Karpas-422 (cell line): ENCODE measurements at regions not wholly inside any gene's neighbourhood (a gene's known extent, or its start where the extent isn't known, plus 50 kb on each side); places are given as distances from the start of the nearest gene placed in this dataset.
"Not testable (repeated sequence)": the region's sequence is repeated elsewhere in the genome, so short reads cannot be mapped to it uniquely, and the experiment has no call there.

Source experiments
- DNase-seq: peaks from one replicate; pipeline ENCODE4 v3.0.0-alpha.2; 2015
- H2AFZ ChIP-seq: fragments of 200-600 bp; sonication (generic); 2 replicates; pipeline ENCODE4 v1.6.1; 2014; ENCODE audit warnings: antibody characterized with exemption, low read length, mixed read lengths
- H3K27ac ChIP-seq: fragments of 200-600 bp; sonication (generic); 2 replicates; pipeline ENCODE4 v1.5.1; 2014; ENCODE audit warnings: mild to moderate bottlenecking, low read length, moderate library complexity
- H3K27me3 ChIP-seq: fragments of 200-600 bp; sonication (generic); 2 replicates; pipeline ENCODE4 v1.6.1; 2014; ENCODE audit warnings: low read length, mixed read lengths
- H3K36me3 ChIP-seq: fragments of 200-600 bp; sonication (generic); 2 replicates; pipeline ENCODE4 v1.6.1; 2014; ENCODE audit warnings: low read length, mixed read lengths; ENCODE audit not compliant: insufficient read depth
- H3K4me1 ChIP-seq: fragments of 200-600 bp; sonication (generic); 2 replicates; pipeline ENCODE4 v1.6.1; 2014; ENCODE audit warnings: mild to moderate bottlenecking, low read length, mixed read lengths
- H3K4me2 ChIP-seq: fragments of 200-600 bp; sonication (generic); 2 replicates; pipeline ENCODE4 v1.6.1; 2014; ENCODE audit warnings: low read length, low read depth, mild to moderate bottlenecking; ENCODE audit not compliant: poor library complexity, severe bottlenecking
- H3K4me3 ChIP-seq: fragments of 200-600 bp; sonication (generic); 2 replicates; pipeline ENCODE4 v1.5.1; 2014; ENCODE audit warnings: mild to moderate bottlenecking, antibody characterized with exemption, low read length, mixed read lengths
- H3K79me2 ChIP-seq: fragments of 200-600 bp; sonication (generic); 2 replicates; pipeline ENCODE4 v1.6.1; 2014; ENCODE audit warnings: mild to moderate bottlenecking, low read length, mixed read lengths
- H3K9ac ChIP-seq: fragments of 200-600 bp; sonication (generic); 2 replicates; pipeline ENCODE4 v1.6.0; 2014; ENCODE audit warnings: low read length
- H3K9me2 ChIP-seq: fragments of 200-600 bp; sonication (generic), shearing (Covaris generic); replicated peaks from 2 replicates; pipeline ENCODE4 v1.6.0; 2014; ENCODE audit warnings: mild to moderate bottlenecking, low read length, moderate library complexity; ENCODE audit not compliant: insufficient read depth
- H3K9me3 ChIP-seq: fragments of 300-700, 200-600 bp; sonication (generic); 2 replicates; pipeline ENCODE4 v1.6.1; 2014; ENCODE audit warnings: low read length, mixed read lengths
- H4K20me1 ChIP-seq: fragments of 200-600 bp; sonication (generic); 2 replicates; pipeline ENCODE4 v1.6.1; 2014; ENCODE audit warnings: mild to moderate bottlenecking, antibody characterized with exemption, low read length, low read depth; ENCODE audit not compliant: insufficient read depth

DNA sequence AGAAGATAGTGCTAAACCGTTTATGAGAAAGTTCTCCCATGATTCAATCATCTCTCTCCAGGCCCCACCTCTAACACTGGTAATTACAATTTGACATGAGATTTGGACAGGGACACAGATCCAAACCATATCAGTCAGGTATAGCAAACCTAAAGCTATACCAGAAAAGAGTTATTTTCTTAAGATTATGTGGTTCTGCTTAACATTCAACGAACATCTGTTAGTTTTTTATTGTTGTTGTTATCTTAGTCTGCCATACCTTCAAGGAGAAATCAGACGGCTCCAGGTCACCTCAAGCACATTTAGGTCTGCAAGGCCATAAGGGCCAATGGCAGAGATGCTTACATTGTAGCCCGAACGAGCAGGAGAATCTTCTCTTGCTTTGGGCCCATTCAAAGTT is 89.5 kb upstream of the ETV3 start:
- DNase-seq = no peak
- H4K20me1 ChIP-seq = no peaks in the 10 kb centered on the region
- no peak overlapping the region for H2AFZ ChIP-seq
- no peak overlapping the region for H3K4me3 ChIP-seq
- H3K9me2 ChIP-seq = no peaks in the 10 kb centered on the region
- peaks cover 3% of the 10 kb centered on the region; the same call in 1 of the 2 replicates for H3K9me3 ChIP-seq
- no peaks in the 10 kb centered on the region for H3K79me2 ChIP-seq
- H3K4me2 ChIP-seq = no peak overlapping the region
- H3K27ac ChIP-seq = no peak overlapping the region
- no peak overlapping the region for H3K9ac ChIP-seq
- H3K36me3 ChIP-seq = no peaks in the 10 kb centered on the region
- H3K4me1 ChIP-seq = no peaks in the 10 kb centered on the region
- H3K27me3 ChIP-seq = peaks cover 2% of the 10 kb centered on the region; the same call in 1 of the 2 replicates

DNA sequence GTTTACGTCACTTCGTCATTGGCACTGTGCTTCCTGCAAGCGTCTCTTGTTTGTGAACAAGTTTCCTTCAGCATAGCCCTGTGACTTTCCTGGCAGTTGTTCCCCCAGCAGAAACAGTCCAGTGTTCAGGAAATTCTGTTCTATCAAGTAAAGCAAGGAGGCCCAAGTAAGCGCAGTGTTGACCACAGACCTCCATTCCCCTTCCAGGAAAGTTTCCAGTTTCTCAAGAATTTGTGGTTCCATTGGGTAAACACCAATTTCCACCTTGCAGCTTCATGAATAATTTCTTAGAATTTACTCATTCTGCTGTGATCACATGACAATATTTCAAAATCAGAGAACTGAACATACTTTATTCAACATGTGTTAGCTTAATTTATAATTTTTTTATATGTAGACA is 88.5 kb upstream of the ETV3 start:
- H3K4me3 ChIP-seq = no peak overlapping the region
- no peak overlapping the region for H3K4me2 ChIP-seq
- no peaks in the 10 kb centered on the region for H3K9me2 ChIP-seq
- H3K27ac ChIP-seq = no peak overlapping the region
- peaks cover 2% of the 10 kb centered on the region; the same call in 1 of the 2 replicates for H3K27me3 ChIP-seq
- DNase-seq = no peak
- H3K9me3 ChIP-seq = peaks cover 3% of the 10 kb centered on the region; the same call in 1 of the 2 replicates
- H3K4me1 ChIP-seq = no peaks in the 10 kb centered on the region
- H3K9ac ChIP-seq = no peak overlapping the region
- H4K20me1 ChIP-seq = no peaks in the 10 kb centered on the region
- H3K79me2 ChIP-seq = no peaks in the 10 kb centered on the region
- no peaks in the 10 kb centered on the region for H3K36me3 ChIP-seq
- H2AFZ ChIP-seq = no peak overlapping the region

DNA sequence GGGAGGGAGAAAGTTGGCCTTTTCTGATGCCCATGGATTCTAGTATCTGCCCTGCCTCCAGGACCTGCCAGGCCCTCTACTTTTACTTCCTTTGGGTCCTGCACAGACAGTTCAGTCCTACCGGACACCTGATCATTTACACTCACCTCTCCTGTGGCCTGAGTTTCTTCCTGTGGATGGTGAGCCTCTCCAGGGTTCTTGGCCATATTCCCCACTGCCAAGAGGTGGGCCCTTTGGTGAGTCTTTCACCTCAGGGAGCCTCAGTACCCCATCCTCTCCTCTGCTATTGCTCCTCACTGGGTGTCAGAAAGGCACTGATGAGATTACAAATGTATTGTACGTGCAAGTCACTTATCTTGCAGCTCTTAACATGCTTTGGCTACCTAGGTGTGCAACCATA is 81.4 kb upstream of the ETV3 start:
- no peak for DNase-seq
- no peak overlapping the region for H2AFZ ChIP-seq
- no peak overlapping the region for H3K4me3 ChIP-seq
- no peak overlapping the region for H3K9ac ChIP-seq
- no peaks in the 10 kb centered on the region for H3K9me2 ChIP-seq
- H3K79me2 ChIP-seq = no peaks in the 10 kb centered on the region
- H3K27me3 ChIP-seq = no peaks in the 10 kb centered on the region
- H4K20me1 ChIP-seq = no peaks in the 10 kb centered on the region
- H3K27ac ChIP-seq = no peak overlapping the region
- H3K4me1 ChIP-seq = no peaks in the 10 kb centered on the region
- no peak overlapping the region for H3K4me2 ChIP-seq
- H3K36me3 ChIP-seq = no peaks in the 10 kb centered on the region
- H3K9me3 ChIP-seq = no peaks in the 10 kb centered on the region

DNA sequence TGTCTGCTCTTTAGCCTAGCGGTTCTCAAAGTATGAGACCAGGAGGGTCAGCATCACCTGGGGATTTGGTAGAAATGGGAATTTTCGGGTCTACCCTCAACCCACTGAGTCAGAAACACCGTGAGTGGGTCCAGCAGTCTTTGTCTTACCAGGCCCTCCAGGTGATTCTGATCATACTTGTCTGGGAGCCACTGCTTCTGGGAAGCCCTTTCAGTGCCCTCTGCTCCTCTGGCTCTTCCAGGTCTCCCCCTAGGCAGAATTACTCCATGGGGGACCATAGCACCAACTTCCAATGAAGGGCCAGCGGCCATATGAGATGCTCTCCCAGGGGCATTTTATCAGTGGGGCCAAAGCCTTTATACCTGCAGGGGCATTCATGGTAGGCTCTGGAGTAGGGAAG is 81.0 kb upstream of the ETV3 start:
- Histone ChIP-seq H3K27me3 (no peaks in the 10 kb centered on the region), H3K9me3 (no peaks in the 10 kb centered on the region), H3K4me3 (no peak overlapping the region), H3K79me2 (no peaks in the 10 kb centered on the region), H3K36me3 (no peaks in the 10 kb centered on the region), H3K27ac (no peak overlapping the region), H3K9me2 (no peaks in the 10 kb centered on the region), H2AFZ (no peak overlapping the region), H3K9ac (no peak overlapping the region), H3K4me1 (no peaks in the 10 kb centered on the region), H3K4me2 (no peak overlapping the region), H4K20me1 (no peaks in the 10 kb centered on the region)
- DNase-seq = no peak

DNA sequence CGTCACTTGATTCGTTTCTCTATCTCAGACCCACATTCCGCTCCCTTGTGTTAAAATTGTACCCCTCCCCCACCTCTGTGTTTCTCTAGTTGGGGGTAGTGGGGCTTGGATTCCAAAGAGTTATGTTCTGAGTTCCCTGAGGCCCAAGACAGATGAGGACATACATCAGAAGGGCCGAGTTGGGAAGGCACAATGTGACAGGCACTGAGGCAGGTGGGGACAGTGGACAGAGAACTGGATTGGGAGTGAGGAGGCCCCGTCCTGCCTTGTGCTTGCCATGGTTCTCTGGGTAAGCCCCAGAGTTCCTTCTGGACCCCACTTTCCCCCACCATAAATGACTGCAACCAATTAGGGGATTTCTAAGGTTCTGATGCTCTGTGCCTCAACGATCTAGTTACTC is 80.5 kb upstream of the ETV3 start:
- Histone ChIP-seq H3K4me3 (no peak overlapping the region), H2AFZ (no peak overlapping the region), H3K4me2 (no peak overlapping the region), H3K27me3 (no peaks in the 10 kb centered on the region), H3K9ac (no peak overlapping the region), H4K20me1 (no peaks in the 10 kb centered on the region), H3K36me3 (no peaks in the 10 kb centered on the region), H3K9me3 (no peaks in the 10 kb centered on the region), H3K4me1 (no peaks in the 10 kb centered on the region), H3K79me2 (no peaks in the 10 kb centered on the region), H3K27ac (no peak overlapping the region), H3K9me2 (no peaks in the 10 kb centered on the region)
- no peak for DNase-seq

DNA sequence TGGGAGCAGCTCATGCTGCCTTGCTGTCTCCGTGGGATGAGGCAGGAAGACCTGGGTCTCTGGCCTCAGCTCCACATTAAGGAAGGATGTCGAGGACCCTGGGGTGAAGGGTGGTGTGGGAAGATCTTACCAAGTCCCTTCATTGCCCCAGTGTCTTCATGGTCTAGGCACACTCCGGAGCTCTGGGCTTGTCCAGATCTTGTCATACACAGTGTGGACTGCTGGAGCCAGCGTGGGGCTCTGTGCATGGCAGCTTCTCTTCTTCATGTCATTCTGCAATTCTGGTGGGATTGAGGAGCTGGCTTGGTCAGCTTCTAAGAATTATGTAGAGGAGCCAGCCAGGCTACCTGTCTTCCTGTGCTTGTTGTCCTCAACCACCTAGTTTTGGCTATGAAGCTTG is 79.3 kb upstream of the ETV3 start:
- Histone ChIP-seq H3K9me2 (no peaks in the 10 kb centered on the region), H4K20me1 (no peaks in the 10 kb centered on the region), H3K4me3 (no peak overlapping the region), H3K27ac (no peak overlapping the region), H3K36me3 (no peaks in the 10 kb centered on the region), H3K4me2 (no peak overlapping the region), H3K9ac (no peak overlapping the region), H3K79me2 (no peaks in the 10 kb centered on the region), H3K4me1 (no peaks in the 10 kb centered on the region), H2AFZ (no peak overlapping the region), H3K9me3 (no peaks in the 10 kb centered on the region), H3K27me3 (no peaks in the 10 kb centered on the region)
- DNase-seq = no peak

DNA sequence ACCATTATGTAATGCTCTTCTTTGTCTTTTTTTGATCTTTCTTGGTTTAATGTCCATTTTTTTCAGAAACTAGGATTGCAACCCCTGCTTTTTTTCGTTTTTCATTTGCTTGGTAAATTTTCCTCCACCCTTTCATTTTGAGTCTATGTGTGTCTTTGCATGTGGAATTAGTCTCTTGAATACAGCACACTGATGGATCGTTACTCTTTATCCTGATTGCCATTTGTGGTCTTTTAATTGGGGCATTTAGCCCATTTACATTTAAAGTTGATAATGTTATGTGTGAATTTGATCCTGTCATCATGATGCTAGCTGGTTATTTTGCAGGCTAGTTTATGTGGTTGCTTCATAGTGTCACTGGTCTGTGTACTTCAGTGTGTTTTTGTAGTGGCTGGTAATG is 75.6 kb upstream of the ETV3 start:
- H3K4me2 ChIP-seq = no peak overlapping the region
- no peaks in the 10 kb centered on the region for H3K9me2 ChIP-seq
- no peaks in the 10 kb centered on the region for H3K27me3 ChIP-seq
- H3K9ac ChIP-seq = no peak overlapping the region
- no peak overlapping the region for H3K27ac ChIP-seq
- no peaks in the 10 kb centered on the region for H3K4me1 ChIP-seq
- H3K4me3 ChIP-seq = no peak overlapping the region
- no peaks in the 10 kb centered on the region for H3K36me3 ChIP-seq
- DNase-seq = no peak
- H3K79me2 ChIP-seq = no peaks in the 10 kb centered on the region
- H3K9me3 ChIP-seq = no peaks in the 10 kb centered on the region
- no peaks in the 10 kb centered on the region for H4K20me1 ChIP-seq
- H2AFZ ChIP-seq = no peak overlapping the region

DNA sequence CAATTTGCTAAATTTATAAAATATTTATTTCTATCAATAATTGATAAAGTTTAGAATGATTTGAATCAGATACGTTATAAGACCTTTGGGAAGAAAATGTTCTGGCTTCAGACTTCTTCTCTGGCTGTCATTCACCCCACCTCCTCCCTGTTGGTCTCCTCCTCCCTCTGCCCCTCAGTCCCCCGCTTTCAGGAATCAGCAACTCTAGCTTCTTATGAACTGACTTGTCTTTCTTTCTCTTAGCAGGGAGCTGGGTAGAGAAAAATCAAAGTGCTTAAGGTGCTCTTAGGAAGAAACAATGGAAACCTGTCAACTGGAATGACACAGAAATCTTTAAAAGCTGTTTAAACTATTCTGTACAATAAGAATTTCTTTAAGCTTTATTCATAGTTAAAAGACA is 71.3 kb upstream of the ETV3 start:
- DNase-seq = no peak
- Histone ChIP-seq H3K4me1 (no peaks in the 10 kb centered on the region), H4K20me1 (no peaks in the 10 kb centered on the region), H3K9ac (no peak overlapping the region), H3K9me3 (no peaks in the 10 kb centered on the region), H3K4me3 (no peak overlapping the region), H3K9me2 (no peaks in the 10 kb centered on the region), H3K27me3 (no peaks in the 10 kb centered on the region), H3K36me3 (no peaks in the 10 kb centered on the region), H3K4me2 (no peak overlapping the region), H2AFZ (no peak overlapping the region), H3K79me2 (no peaks in the 10 kb centered on the region), H3K27ac (no peak overlapping the region)

DNA sequence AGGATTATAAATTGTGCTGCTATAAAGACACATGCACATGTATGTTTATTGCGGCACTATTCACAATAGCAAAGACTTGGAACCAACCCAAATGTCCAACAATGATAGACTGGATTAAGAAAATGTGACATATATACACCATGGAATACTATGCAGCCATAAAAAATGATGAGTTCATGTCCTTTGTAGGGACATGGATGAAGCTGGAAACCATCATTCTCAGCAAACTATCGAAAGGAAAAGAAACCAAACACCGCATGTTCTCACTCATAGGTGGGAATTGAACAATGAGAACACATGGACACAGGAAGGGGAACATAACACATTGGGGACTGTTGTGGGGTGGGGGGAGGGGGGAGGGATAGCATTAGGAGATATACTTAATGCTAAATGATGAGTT is 67.8 kb upstream of the ETV3 start:
- H3K4me2 ChIP-seq, H3K27ac ChIP-seq, H3K4me1 ChIP-seq, H4K20me1 ChIP-seq, H3K36me3 ChIP-seq, DNase-seq, H3K9me3 ChIP-seq, H2AFZ ChIP-seq, H3K79me2 ChIP-seq, H3K9ac ChIP-seq, H3K4me3 ChIP-seq, H3K27me3 ChIP-seq, H3K9me2 ChIP-seq: not testable (repeated sequence)
